ENCODE measurements at regions not wholly inside any gene's neighbourhood (a gene's known extent, or its start where the extent isn't known, plus 50 kb on each side); places are given as distances from the start of the nearest gene placed in this dataset.
A peak's percentile ranks its signal among the peaks of the same experiment; 100 is the strongest.
"Not testable (repeated sequence)": the region's sequence is repeated elsewhere in the genome, so short reads cannot be mapped to it uniquely, and the experiment has no call there.

DNA sequence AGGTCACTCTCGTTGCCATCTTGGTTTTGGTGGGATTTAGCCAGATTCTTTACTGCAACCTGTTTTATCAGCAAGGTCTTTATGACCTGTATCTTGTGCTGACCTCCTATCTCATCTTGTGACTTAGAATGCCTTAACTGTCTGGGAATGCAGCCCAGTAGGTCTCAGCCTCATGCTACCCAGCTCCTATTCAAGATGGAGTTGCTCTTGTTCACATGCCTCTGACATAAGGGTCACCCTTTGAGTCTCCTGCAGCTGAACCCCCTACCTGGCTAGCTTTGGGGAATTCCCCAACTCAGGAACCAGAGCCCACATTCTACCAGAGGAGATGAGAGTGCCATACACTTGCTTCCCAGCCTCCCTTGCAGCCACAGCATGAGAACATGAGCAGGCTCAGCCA is 123.0 kb upstream of the ARHGEF3 start:
- DNase-seq (ENCODE audit: low read depth in 2 of 2): not testable (repeated sequence)

DNA sequence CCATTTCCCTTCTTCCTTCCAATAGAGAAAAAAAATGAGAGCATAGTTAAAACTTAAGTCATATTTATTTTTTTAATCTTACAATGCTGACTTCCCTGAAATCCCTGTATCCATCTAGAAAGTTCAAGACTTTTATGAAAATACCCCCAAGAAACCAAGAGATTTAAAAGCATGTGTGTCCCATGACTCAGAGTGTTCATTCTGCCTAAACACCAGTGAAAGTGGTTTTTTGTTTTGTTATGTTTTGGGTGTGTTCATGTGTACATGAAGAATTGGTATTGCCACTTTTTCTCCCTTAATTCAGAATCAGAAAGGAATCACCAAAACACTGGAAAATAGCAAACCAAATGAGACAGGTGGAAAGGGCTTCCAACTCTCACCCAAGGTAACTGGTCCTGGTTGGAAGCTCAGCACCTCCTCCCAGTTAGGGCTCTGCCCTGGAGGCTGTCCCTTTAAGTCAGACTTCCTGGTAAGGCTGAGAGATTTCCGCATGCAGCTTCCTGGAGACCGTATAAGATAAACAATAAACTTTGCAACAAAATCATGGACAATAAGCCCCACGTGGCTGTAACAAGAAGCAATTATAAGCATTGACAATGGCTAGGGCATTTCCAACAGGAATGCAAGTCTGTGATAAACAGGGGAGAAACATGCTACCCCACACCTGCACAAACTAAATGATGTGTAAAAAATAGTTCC is 121.9 kb upstream of the ARHGEF3 start:
- DNase-seq (ENCODE audit: low read depth in 2 of 2): no peak

DNA sequence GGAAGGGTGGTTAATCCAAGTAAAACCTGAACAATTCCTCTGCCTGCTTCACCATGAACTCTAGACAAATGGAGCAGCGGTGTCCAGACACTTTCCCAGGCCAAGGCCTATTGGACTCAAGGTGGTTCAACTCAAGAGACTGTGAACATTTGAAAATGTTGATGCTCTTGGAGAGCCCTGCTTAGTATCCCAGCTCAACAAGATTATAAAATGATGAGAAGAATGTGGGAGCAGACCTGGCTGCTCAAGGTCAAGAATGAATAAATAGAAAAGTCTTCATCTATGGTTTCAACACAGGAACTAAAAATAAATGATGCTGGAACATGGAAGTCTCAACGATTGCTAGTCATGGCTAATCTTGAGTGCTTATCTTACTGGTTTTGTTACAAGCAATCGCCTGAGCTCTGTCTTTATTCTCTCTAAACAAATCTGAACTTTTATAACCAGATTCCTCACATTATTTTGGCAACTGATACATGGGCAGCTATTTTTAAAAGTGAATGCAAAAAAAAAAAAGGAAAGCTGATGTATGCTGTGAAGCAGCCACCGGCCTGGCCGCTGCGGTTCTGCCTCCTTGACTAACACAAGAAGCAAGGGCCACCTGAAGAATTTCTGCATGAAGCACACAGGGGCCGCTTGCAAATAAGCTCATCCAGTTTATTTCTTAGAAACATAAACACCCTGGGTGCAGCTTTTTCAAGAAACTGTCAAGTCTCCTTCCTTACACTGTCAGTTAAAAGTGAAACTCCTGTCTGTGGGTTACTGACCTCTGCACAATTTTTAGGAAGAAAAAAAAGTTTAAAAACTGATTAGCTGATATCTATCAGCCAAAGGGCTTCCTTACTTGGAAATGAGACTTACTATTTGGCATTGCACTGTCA is 120.1 kb upstream of the ARHGEF3 start:
- DNase-seq (ENCODE audit: low read depth in 2 of 2): no peak

DNA sequence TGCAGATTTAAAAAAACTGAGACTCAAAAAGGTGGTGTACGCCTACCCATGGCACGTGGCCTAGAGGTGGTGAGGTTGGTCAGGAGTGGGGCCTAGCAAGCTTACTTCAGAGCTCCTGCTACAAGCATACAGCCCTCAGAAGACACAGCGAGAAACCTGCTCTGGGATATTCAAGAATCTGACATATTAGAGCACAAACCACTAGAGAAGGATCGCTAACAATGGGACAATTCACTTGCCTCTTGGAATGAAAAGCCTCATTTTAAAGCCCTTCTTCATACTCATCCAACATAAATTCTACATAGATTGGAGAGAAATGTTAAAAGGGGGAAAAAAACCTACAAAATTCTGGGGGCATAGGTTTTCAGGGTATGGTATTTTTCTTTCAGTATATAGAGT is 118.0 kb upstream of the ARHGEF3 start:
- DNase-seq (ENCODE audit: low read depth in 2 of 2): no peak

DNA sequence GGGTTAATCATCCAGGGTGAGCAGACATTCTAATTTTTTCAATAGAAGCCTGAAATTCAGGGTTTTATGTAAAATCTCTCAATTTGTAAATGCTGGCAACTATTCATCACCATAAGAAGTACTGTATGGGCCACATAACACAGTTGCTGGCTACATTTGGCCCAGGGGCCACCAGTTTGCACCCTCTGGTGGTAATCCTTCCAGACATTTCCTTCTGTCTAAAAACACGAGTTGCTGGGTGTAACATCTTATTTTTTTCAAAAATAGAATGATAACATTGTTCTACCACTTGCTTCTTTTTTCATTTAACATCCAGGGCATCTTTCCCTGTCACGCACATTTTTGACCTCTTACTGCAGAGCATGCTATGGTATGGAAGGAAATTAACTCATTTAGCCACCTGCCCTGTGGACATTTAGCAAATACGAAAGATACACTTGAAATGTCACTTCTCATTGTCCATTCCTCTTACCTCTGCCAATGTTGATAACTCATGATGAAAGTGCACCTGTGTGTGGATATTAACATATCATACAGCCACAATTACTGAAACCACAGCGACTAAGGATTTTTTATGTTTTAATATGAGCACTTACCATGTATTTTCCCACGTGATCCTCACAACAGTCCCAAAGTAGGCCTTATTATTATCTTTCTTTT is 117.5 kb upstream of the ARHGEF3 start:
- no peak for DNase-seq (ENCODE audit: low read depth in 2 of 2)

DNA sequence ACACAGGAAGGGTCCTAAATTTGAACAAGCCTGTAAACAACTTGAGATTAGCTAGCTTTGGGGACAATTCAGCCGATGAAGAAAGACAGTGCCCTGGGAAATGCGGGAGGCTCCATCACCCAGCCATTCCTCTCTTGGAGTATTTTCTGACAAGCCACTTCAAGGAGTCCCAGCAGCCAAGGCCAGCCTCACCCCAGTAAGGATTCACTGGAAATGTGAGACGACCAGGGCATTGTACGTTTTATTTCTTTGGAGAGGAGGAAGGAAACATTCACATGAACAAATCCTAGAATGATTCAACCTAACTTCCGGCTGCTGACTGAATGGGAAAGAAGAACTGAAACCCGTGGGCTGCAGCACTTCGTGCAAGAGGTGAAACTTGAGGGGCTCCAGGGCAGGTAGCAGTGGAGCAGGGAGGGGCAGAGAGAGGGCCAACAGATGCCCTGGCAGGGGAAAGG is 116.4 kb upstream of the ARHGEF3 start:
- peak; percentile 49 to 53 for DNase-seq (ENCODE audit: low read depth in 2 of 2)

DNA sequence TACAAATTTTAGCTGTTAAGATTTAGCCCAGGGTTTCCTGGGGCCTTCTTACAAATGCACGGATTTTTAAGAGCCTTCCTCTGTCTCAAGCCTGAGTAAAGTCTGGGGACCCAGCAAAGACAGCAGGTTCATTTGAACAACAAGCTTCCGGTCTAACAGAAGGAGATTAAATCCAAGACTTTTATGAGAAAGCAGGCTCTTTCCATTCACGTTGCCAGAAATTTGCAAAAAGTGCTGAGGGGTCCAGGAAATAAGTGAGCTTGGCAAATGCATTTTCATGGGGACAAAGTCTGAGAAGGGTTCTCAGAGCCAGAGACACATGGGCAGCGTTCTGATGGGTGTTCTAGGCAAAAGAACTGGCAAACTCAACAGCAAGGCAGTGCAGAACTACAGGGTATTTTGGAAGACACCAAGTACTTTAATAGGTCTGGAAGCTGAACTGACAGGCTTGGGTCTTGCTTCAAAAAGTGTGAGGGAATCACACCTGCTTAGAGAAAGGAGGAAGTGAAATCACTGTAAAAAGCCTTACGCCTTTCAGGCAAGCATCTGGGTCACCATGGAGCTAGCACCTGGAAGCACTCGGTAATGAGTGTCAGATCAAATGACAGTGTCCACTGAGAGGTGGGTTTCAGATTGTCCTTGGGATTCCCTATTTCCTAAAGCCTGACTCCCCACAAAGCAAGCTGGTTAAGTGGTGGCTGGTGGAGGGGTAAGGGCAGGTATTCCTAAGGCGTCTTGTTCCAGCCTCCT is 115.8 kb upstream of the ARHGEF3 start:
- no peak for DNase-seq (ENCODE audit: low read depth in 2 of 2)

DNA sequence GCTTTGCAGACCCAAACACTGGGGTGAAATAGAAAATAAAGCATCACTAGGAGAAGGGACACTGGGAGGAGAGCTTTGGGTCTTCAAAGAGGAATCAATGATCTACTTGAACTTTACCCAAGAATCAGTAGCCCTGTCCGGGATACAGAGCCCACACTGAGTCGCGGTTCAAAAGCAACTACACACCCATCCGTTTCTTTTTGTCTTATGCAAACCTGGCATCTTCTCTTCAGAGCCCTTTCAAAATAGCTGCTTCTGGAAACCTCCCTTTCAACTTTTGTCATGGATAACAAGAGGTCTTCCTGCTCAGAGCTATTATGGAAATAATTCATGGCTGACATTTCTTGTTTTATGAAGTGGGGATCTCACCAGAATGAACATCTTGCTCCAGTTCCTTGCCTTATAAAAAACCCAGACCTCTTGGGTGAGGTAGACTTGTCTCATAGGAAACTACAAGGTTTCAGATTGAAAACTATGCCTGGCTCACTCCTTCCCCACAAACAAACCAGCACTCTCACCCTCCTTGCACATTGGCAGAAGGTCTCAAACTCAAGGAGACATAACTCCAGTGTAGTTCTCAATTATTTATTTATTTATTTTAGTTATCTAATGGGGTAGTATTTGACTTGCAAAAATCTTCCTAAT is 115.1 kb upstream of the ARHGEF3 start:
- DNase-seq (ENCODE audit: low read depth in 2 of 2): no peak

DNA sequence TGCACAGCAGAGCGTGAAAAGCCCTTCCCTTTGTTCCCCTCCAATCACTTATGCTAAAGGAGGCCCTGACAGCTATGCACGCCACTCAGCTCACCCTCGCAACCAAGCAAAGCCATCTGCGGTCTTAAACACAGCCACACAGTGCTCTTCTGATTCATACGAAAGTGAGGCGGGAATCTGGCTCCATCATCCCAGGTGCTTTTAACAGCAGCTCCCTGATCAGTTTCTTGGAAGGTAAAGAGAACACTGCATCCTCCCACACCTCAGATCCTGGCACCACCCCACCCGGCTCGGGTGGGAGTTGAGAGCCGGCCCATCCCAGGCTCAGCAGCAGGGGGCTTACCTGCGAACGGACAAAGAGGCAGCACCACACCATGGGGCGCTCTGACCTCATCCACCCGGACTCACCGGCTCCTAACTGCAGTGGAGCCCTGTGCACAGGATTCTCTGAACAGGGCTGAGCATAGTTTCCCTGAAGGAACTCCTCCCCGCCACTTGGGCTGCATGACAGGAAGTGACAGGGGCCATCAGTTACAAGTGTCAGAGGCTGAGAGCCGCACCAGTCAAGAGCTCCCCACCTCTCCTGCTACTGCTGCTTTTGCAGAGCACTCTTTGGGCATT is 114.3 kb upstream of the ARHGEF3 start:
- DNase-seq (ENCODE audit: low read depth in 2 of 2): peak; percentile 49 to 50

DNA sequence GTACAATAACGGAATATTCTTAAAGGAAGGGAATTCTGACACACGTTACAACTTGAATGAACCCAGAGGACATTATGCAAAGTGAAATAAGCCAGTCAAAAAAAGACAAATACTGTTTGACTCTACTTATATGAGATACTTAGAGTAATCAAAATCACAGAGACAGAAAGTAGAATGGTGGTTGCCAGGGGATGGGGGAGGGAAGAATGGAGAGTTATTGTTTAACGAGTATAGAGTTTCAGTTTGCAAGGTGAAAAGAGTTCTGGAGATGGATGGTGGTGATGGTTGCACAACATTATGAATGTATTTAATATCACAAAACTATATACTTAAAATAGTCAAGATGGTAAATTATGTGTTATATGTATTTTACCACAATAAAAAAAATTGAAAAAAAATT is 112.9 kb upstream of the ARHGEF3 start:
- no peak for DNase-seq (ENCODE audit: low read depth in 2 of 2)

DNA sequence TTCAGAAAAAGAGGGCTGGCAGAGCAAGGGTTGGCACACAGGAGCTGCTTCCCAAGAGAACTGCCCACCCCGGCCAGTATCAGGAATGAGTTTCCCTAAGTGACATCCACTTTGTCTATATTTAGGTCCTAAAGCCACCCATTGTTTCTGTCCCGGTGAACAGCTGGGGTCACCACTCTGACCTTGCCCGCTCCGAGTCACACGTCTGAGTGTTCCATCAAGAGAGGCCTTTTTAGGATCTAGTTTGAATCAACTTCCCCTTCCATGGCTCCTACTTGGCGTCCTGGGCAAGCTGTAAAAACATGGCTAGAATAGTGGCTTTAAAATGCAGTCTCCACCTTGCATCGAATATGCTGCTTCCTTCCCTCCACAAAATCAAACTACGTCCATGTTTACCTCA is 109.6 kb upstream of the ARHGEF3 start:
- DNase-seq (ENCODE audit: low read depth in 2 of 2): no peak

DNA sequence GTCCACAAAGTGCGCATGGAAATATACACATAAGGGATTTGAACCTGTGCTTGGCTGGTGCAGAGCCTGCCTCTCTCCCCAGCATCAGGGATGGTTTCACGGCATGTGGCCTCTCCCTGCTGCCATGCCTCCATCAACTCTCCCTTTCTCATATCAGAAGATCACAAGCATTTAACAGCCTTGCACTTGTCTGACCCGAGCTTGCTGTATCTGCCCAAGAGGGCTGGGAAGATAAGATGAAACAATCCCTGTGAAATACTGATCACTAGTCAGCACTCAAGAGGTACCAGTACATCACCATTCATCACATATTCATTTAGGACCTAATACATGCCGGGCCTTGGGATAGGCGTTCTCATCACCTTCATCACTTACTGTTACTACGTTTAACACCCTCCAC is 107.6 kb upstream of the ARHGEF3 start:
- DNase-seq (ENCODE audit: low read depth in 2 of 2): no peak

DNA sequence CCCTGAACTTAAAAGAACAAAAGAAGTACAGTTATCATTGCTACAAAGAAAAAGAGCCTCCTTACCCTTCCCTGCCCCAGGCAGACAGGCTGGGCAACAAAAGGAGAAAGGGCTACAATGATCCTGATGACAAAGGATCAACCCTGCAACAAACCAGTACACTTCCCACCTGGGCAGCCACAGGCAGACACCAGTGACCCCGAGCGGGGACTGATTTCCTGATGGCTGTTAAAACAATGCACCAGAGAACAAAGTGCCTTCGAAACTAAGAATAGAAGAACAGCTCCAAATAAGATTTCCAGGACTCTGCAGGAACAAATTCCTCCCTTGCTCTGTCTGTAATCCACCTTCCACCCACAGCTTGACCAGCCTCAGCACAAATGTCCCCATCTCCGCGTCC is 106.3 kb upstream of the ARHGEF3 start:
- no peak for DNase-seq (ENCODE audit: low read depth in 2 of 2)

DNA sequence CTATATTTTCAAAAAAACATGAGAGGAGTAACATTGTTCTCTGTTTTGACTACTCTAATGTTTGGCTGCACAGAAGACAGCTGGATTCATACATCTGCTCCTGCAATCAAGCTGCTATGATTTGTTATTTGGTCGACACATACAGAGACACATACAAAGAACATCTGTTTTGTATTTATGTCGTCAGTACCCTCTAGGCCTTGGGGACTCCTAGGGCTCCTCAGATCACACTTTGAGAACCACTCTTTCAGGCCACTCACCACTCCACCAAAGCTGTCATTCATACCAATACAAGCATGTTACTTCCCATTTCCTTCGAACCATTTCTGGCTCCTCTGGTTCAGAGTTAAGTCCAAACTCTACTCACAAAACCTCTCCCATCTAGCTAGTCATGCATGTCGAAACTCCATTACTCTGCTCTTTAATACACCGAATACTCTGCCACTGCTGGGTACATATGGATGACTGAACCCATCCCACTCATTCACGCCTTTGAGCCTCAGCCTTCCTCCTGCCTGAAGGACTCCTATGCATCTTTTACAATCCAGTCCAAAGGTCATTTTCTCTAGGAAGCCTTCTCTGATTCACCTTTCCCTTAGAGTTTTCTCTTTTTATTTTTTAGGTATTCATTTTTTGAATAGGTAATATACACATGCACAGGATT is 102.9 kb upstream of the ARHGEF3 start:
- no peak for DNase-seq (ENCODE audit: low read depth in 2 of 2)

DNA sequence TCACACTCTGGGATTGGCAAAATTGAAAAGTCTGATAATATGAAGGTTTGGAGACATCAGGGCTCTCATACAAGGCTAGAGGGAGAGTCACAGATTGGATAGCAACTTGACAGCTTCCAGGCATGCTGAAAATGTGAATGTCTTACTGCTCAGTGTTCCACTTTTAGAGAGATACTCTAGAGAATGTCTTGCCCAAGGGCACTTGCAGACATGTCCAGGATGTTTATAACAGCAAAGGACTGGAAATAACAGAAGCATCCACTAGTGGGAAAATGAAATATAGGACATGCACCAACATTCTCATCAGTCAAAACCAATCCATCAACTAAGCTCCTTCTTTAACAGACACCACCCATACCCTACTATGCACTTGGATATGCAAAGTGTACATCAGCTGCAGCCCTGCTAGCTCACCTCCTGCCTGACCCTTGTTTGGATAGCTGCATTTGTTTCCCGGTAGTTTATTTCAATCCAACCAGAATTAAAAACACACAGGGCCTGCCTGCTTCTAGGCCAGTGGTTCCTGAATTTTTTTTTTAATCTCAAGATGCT is 101.6 kb upstream of the ARHGEF3 start:
- no peak for DNase-seq (ENCODE audit: low read depth in 2 of 2)

DNA sequence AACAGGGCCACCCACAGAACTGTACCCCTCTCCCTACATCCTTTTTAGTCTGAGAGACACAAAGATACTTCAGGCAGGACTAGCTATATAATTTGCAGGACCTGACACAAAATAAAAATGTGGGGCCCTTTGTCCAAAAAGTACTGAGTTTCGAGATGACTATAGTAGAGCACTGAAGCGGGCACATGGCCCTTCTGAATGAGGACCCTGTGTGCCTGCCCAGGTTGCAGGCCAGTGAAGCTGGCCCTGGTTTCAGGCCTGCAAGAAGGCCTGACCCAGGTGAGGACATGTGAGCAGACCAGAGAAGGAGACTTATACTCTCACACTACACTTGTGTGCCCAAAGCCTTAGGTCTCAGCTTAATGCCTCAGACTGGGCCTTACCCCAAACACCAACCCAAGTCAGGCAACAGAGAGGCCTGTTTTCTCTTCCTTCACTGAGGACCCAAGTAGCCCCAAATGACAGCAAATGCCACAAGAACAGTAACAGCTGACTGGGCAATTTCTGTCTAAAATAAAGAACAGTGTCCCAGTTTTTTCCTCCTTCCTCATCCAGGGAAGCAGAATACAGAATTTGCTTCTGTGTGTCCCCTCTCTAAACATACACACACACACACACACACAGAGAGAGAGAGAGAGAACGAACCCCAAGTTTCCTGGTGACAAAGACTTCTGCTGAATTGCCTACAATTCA is 100.9 kb upstream of the ARHGEF3 start:
- DNase-seq (ENCODE audit: low read depth in 2 of 2): no peak

DNA sequence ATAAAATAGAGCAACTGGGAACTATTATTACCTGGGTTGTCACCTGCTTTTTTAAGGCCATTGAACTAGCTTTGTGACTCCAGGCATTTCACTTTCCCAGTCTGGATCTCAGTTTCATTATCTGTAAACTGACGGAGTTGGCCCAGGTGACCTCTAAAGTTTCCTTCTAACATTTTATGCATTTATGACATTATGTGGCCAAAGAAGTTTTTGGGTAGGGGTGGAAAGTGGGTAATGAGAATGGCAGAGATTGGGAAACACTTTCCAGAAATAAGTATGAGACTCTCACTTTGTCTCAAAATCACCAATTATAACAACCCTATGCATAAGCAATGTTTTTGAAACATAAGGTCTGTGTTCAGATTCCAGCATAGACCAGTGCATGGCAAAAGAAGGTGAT is 99.1 kb upstream of the ARHGEF3 start:
- no peak for DNase-seq (ENCODE audit: low read depth in 2 of 2)

DNA sequence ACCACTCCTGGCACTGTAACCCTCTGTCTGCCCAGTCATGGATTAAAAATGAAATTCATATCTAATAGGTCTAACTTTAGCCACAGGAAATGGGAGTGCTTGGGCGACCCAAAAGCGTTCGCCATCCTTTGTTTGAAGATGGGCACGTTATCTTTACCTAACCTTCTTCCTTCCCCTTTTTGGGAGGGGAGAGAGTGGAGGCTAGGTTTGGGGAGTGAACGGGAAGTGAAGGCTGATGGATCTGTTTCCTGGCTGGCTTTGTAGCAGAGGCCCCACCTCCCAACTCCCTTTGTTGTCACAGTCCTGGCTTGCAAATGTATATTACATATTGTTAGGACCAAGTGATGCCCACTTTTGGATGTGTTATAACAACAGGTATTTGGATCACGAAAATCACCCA is 98.1 kb upstream of the ARHGEF3 start:
- no peak for DNase-seq (ENCODE audit: low read depth in 2 of 2)

DNA sequence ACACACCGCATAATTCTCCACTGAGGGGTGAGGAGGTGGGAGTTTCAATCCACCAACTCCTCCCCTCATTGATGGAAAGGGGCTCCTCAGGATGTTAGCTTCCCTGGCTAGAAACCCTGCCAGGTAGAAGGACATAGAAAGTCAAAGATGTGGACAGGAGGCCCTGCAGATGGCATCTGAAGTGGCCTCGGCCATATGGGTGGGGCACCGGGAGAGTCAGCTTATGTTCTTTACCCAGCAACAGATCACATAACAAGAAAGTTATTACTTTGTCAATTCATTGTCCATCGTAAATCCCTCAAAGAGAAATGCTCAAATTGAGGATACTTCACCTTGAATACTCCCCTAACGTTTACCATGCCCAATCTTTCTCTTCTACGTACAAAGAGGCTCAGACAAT is 97.3 kb upstream of the ARHGEF3 start:
- no peak for DNase-seq (ENCODE audit: low read depth in 2 of 2)

DNA sequence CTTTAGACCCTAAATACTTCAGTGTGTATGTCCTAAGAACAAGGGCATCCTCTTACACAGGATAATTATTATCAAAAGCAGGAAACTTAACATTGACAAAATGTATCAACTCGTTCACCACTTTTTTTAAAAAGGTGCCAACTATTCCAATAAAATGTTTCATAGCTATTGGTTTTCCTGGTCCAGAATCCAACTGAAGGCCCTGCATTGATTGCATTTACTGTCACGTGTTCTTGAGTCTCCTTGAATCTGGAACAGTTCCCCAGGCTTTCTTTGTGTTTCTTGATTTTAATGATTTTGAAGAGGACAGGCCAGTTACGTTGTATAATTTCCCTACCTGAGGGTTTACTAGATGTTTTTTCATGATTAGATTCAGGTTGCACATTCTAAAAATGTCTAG is 94.6 kb upstream of the ARHGEF3 start:
- DNase-seq (ENCODE audit: low read depth in 2 of 2): no peak
